KMS-11 (cell line): ENCODE measurements at regions not wholly inside any gene's neighbourhood (a gene's known extent, or its start where the extent isn't known, plus 50 kb on each side); places are given as distances from the start of the nearest gene placed in this dataset.

Experiments used
- H2AFZ ChIP-seq: fragments of 200-600 bp; sonication (generic); 2 replicates; pipeline ENCODE4 v1.6.1; 2016; ENCODE audit warnings: antibody characterized with exemption, mixed run types, low read depth
- H3K27ac ChIP-seq: fragments of 200-600 bp; sonication (generic); 2 replicates; pipeline ENCODE4 v1.6.1; 2016; ENCODE audit warnings: mild to moderate bottlenecking, mixed run types
- H3K27me3 ChIP-seq: fragments of 200-600 bp; sonication (generic); 2 replicates; pipeline ENCODE4 v1.6.1; 2017; ENCODE audit warnings: mild to moderate bottlenecking, low read depth, mixed run types, moderate library complexity; ENCODE audit not compliant: insufficient read depth
- H3K36me3 ChIP-seq: fragments of 200-600 bp; sonication (generic); 2 replicates; pipeline ENCODE4 v1.6.1; 2017; ENCODE audit warnings: mild to moderate bottlenecking, mixed run types; ENCODE audit not compliant: insufficient read depth
- H3K4me1 ChIP-seq: fragments of 200-600 bp; sonication (generic); 2 replicates; pipeline ENCODE4 v1.6.1; 2016; ENCODE audit warnings: mild to moderate bottlenecking, low read depth, mixed run types; ENCODE audit not compliant: poor library complexity, severe bottlenecking
- H3K4me2 ChIP-seq: fragments of 200-600 bp; sonication (generic); 2 replicates; pipeline ENCODE4 v1.7.0; 2016; ENCODE audit warnings: mild to moderate bottlenecking, mixed run types
- H3K4me3 ChIP-seq: fragments of 200-600 bp; sonication (generic); IDR thresholded peaks from 2 replicates; pipeline ENCODE4 v1.6.1; 2017; ENCODE audit warnings: low read depth, low read length, mixed read lengths; ENCODE audit not compliant: insufficient read depth
- H3K79me2 ChIP-seq: fragments of 200-600 bp; sonication (generic); 2 replicates; pipeline ENCODE4 v1.6.1; 2016; ENCODE audit warnings: low read depth, mixed run types; ENCODE audit not compliant: insufficient read depth
- H3K9ac ChIP-seq: fragments of 200-600 bp; sonication (generic); 2 replicates; pipeline ENCODE4 v1.6.1; 2016; ENCODE audit warnings: mild to moderate bottlenecking, mixed run types
- H4K20me1 ChIP-seq: fragments of 200-600 bp; sonication (generic); 2 replicates; pipeline ENCODE4 v1.6.1; 2016; ENCODE audit warnings: mild to moderate bottlenecking, mixed run types; ENCODE audit not compliant: insufficient read depth
- CTCF ChIP-seq: fragments of 200-600 bp; sonication (generic); conservative IDR thresholded peaks from 2 replicates; pipeline ENCODE4 v1.6.1; 2017; ENCODE audit warnings: low read depth, mild to moderate bottlenecking, antibody characterized with exemption, low read length, moderate library complexity, mixed read lengths

- H3K4me2 ChIP-seq: no peak overlapping the region
- no peaks in the 10 kb centered on the region for H4K20me1 ChIP-seq
- H3K4me3 ChIP-seq: no peak overlapping the region
- H3K4me1 ChIP-seq: no peaks in the 10 kb centered on the region
- H3K36me3 ChIP-seq: no peaks in the 10 kb centered on the region
- no peak overlapping the region for H3K9ac ChIP-seq
- no peak overlapping the region for H2AFZ ChIP-seq
- H3K79me2 ChIP-seq: no peaks in the 10 kb centered on the region
- TF ChIP-seq CTCF: no peak
- H3K27me3 ChIP-seq: no peaks in the 10 kb centered on the region
- no peak overlapping the region for H3K27ac ChIP-seq
Measured at GRCh38 chr4:126957556-126957955, 675.2 kb upstream of the INTU start.

DNA sequence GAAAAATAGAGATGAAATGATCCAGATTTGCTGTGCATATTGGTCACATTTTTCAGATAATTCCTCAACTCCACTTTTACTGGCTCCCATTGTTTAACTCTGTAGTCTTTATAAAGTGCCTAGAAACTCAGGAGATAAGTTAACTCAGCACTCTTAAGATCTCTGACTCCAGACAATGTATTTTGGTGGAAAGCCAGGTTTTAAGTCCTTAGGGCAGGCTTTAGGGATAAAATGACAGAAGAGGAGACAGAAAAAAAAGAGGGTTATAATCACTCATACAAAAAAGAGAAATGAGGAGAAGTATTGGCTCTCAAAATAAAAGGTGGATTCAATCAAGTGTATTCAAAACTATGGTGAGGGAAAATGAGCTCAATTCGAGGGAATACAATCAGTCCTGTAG, 674.8 kb upstream of the INTU start:
- H3K4me2 ChIP-seq: no peak overlapping the region
- H3K4me1 ChIP-seq: no peaks in the 10 kb centered on the region
- no peaks in the 10 kb centered on the region for H3K79me2 ChIP-seq
- no peak overlapping the region for H3K27ac ChIP-seq
- no peak overlapping the region for H3K4me3 ChIP-seq
- no peaks in the 10 kb centered on the region for H3K27me3 ChIP-seq
- no peak overlapping the region for H2AFZ ChIP-seq
- no peaks in the 10 kb centered on the region for H4K20me1 ChIP-seq
- H3K9ac ChIP-seq: no peak overlapping the region
- no peak for TF ChIP-seq CTCF
- no peaks in the 10 kb centered on the region for H3K36me3 ChIP-seq

GRCh38 chr4:126958482-126958881, 674.3 kb upstream of the INTU start:
- no peak overlapping the region for H3K9ac ChIP-seq
- H3K27me3 ChIP-seq: no peaks in the 10 kb centered on the region
- no peak overlapping the region for H3K4me2 ChIP-seq
- H4K20me1 ChIP-seq: no peaks in the 10 kb centered on the region
- H3K79me2 ChIP-seq: no peaks in the 10 kb centered on the region
- no peaks in the 10 kb centered on the region for H3K36me3 ChIP-seq
- no peak overlapping the region for H2AFZ ChIP-seq
- no peak for TF ChIP-seq CTCF
- no peak overlapping the region for H3K4me3 ChIP-seq
- no peaks in the 10 kb centered on the region for H3K4me1 ChIP-seq
- H3K27ac ChIP-seq: no peak overlapping the region

GRCh38 chr4:126959056-126959745, 673.6 kb upstream of the INTU start:
- no peaks in the 10 kb centered on the region for H3K4me1 ChIP-seq
- H3K9ac ChIP-seq: no peak overlapping the region
- H3K36me3 ChIP-seq: no peaks in the 10 kb centered on the region
- no peaks in the 10 kb centered on the region for H4K20me1 ChIP-seq
- H3K27ac ChIP-seq: no peak overlapping the region
- H3K27me3 ChIP-seq: no peaks in the 10 kb centered on the region
- no peak overlapping the region for H3K4me3 ChIP-seq
- H2AFZ ChIP-seq: no peak overlapping the region
- no peaks in the 10 kb centered on the region for H3K79me2 ChIP-seq
- no peak overlapping the region for H3K4me2 ChIP-seq
- TF ChIP-seq CTCF: no peak
